Choroid plexus epithelial cell (primary cell): ENCODE measurements at regions not wholly inside any gene's neighbourhood (a gene's known extent, or its start where the extent isn't known, plus 50 kb on each side); places are given as distances from the start of the nearest gene placed in this dataset.

Experiments used
- DNase-seq: peaks from one replicate; pipeline ENCODE4 v3.0.0-alpha.2; 2010; ENCODE audit warnings: low read depth
- H3K4me3 ChIP-seq: 2 replicates; pipeline ENCODE4 v1.5.1; 2011; ENCODE audit warnings: low read depth, mild to moderate bottlenecking, control low read depth, low read length, moderate library complexity
- TF ChIP-seq, protein P1 (sequence below): conservative IDR thresholded peaks from 2 replicates; pipeline ENCODE4 v1.5.1; 2011; ENCODE audit warnings: low read depth, mild to moderate bottlenecking, control low read depth, inconsistent platforms, low read length, moderate library complexity

DNA sequence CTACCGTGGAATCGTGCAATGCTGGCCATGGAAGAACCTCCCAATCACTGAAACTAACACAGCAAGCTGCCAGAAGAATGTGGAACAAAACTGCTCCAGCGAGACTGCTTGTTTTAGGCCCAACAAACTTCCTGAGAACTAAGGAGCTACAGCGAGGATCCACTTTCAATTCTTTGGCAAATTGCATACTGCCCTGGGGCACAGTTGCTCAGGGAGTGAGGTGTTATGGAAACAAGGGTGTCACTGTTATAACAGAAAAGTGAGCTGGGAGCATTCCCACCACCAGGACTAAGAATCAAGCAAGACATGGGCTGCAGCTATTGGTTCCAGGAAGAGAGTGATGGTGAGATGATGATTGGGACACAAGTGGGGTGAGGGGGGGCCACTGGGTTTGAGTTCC is 1606.1 kb upstream of the FLRT2 start:
- TF ChIP-seq, protein P1, sequence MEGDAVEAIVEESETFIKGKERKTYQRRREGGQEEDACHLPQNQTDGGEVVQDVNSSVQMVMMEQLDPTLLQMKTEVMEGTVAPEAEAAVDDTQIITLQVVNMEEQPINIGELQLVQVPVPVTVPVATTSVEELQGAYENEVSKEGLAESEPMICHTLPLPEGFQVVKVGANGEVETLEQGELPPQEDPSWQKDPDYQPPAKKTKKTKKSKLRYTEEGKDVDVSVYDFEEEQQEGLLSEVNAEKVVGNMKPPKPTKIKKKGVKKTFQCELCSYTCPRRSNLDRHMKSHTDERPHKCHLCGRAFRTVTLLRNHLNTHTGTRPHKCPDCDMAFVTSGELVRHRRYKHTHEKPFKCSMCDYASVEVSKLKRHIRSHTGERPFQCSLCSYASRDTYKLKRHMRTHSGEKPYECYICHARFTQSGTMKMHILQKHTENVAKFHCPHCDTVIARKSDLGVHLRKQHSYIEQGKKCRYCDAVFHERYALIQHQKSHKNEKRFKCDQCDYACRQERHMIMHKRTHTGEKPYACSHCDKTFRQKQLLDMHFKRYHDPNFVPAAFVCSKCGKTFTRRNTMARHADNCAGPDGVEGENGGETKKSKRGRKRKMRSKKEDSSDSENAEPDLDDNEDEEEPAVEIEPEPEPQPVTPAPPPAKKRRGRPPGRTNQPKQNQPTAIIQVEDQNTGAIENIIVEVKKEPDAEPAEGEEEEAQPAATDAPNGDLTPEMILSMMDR, result no peak
- H3K4me3 ChIP-seq, result no peak overlapping the region
- no peak for DNase-seq

DNA sequence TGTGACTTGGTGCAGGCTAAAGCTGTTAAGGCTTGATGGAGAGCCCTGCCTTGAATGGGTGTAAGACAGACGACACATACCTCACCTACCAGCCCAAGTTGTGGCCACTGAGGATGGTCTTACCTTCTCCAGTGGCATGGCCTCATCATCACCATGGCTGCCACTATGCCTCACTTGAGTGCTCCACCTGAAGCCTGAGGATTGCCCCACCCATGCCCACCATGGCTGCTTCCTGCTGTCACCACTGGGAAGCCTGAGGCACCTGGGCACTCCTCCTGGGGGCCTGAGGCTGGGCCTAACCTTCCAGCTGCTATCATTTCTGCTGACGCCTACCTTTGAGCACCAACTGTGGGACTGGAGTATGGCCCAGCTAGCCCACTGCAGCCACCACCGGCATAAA is 1605.7 kb upstream of the FLRT2 start:
- TF ChIP-seq, protein P1, result no peak
- no peak for DNase-seq
- no peak overlapping the region for H3K4me3 ChIP-seq

DNA sequence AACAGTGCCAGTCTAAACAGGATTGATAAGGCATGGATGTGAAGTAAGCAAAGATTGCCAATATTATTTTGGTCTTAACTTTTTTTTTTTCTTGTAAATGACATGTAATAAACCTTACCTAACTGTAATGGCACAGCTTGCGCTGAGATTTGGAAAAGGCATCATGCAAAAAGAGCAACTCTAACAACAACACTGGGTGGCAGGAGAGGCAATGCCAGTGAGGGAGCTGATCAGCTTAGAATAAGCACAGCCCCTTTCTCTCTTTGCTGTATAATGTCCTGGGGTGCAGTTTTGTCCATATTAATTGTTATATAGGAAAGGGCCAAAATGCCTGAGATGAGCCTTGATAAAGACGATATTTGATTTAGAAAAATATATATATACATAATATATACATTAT is 1589.7 kb upstream of the FLRT2 start:
- no peak overlapping the region for H3K4me3 ChIP-seq
- DNase-seq, result peak; percentile 28
- TF ChIP-seq, protein P1, result peak; percentile 37

DNA sequence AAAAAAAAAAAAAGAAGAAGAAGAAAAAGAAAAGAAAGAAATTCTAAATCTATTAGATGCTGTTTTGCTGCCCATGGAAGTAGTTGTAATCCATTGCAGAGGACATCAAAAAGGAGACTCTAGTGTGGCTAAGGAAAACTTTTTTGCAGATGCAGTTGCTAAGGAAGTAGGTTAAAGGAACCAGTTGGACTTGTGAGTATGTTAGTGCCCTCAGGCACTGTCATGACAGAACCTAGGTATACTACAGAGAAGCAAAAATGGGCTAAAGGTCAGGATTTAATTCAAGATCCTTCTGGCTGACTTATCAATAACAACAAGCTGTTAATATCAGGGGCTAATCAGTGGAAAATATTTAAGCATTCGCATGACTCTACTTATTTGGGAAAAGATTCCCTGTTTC is 1571.6 kb upstream of the FLRT2 start:
- TF ChIP-seq, protein P1, result no peak
- no peak overlapping the region for H3K4me3 ChIP-seq
- DNase-seq, result no peak

DNA sequence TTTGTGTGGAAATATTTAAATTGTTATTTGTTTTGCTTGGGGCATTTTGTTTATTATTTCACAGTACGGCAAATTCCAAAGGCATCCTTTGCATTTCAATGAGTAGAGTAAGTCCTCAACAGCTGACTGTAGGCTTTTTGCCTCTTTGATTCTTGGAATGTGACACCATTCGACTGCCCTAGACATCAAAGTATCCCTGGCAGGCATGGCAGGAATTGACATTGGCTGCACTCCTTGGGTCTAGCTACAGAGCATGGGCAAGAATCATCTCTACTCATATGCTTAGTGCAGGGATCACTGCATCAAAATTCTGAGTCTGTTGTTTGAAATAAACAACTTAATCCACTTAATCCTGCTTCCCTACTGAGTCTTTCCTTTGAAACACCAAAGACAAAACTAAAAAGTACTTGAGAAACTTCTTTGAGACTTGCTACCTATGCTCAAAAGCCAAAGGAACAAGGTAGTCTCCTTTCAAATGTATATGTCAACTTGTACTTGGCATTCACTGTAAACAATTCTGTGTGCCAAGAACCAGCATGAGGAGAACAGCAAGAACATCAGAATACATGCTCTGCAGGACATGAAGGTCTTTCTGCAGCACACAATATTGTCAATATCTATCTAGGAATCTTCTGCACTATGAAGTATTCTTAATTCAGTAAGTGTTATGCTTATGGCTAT is 1569.0 kb upstream of the FLRT2 start:
- no peak for DNase-seq
- H3K4me3 ChIP-seq, result no peak overlapping the region
- TF ChIP-seq, protein P1, result no peak

DNA sequence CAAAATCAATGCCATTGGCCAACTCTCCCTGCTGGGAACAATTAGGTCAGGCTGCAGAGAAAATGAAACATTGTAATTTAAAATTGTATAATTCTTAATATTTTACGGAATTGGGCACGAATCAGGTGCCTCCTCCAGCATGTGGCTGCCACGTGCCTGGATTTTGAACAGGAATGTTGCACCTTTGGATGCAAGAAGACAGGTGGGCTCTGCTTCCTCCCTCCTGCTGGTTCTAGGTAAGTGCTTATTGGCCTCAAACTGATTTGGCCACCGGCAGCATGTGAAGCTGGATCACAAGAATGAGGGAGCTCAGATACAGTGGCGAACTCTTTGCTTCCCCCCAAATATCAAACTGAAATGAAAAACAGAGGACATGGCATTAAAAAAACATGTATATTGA is 1559.9 kb upstream of the FLRT2 start:
- TF ChIP-seq, protein P1, result no peak
- no peak overlapping the region for H3K4me3 ChIP-seq
- no peak for DNase-seq

DNA sequence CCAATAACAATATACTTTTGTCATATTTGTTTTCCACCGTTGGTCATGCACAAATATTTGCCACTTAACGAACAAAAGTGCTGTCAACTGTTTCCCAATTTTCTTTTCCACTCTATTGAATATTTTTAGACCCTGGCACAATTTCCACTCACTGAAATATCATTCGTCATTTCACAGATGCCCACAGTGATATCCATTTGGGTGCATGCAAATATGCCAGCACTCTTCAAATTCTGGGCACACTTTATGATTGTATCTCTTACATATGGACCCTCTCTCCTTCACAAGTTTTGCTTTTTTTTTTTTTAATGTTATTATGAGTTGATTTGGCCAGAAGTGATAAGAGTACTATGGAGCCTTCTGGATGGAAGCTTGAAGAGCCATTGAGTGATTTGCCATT is 1557.3 kb upstream of the FLRT2 start:
- DNase-seq, result no peak
- TF ChIP-seq, protein P1, result no peak
- no peak overlapping the region for H3K4me3 ChIP-seq
